Skeletal muscle tissue (tissue), 3 donors: ENCODE measurements at regions not wholly inside any gene's neighbourhood (a gene's known extent, or its start where the extent isn't known, plus 50 kb on each side); places are given as distances from the start of the nearest gene placed in this dataset.

Experiments
- H3K27ac ChIP-seq: one replicate; pipeline ENCODE4 v1.7.0; 2013; ENCODE audit warnings: mild to moderate bottlenecking, low read depth, low read length, inconsistent platforms
- H3K27me3 ChIP-seq, 3 donors: one replicate each; pipeline ENCODE4 v1.7.0; 2013; ENCODE audit warnings: low read length in 3 of 3; ENCODE audit not compliant: control insufficient read depth in 3 of 3, insufficient read depth in 3 of 3
- H3K36me3 ChIP-seq, 3 donors: one replicate each; pipeline ENCODE4 v1.7.0; 2013; ENCODE audit warnings: low read length in 3 of 3; ENCODE audit not compliant: control insufficient read depth in 3 of 3, insufficient read depth in 3 of 3
- H3K4me1 ChIP-seq, 3 donors: one replicate each; pipeline ENCODE4 v1.7.0; 2013; ENCODE audit warnings: low read length in 3 of 3, mild to moderate bottlenecking in 3 of 3; ENCODE audit not compliant: control insufficient read depth in 3 of 3, insufficient read depth in 3 of 3
- H3K4me3 ChIP-seq, 3 donors: one replicate each; pipeline ENCODE4 v1.7.0; 2013; ENCODE audit warnings: low read length in 3 of 3
- H3K9ac ChIP-seq, 3 donors: one replicate each; pipeline ENCODE4 v1.7.0; 2013; ENCODE audit warnings: low read length in 3 of 3, mild to moderate bottlenecking in 3 of 3, moderate library complexity in 2 of 3, low read depth in 1 of 3
- H3K9me3 ChIP-seq, 3 donors: one replicate each; pipeline ENCODE4 v1.7.0; 2013; ENCODE audit warnings: low read length in 3 of 3; ENCODE audit not compliant: control insufficient read depth in 3 of 3
- donor health status: Osteomylitis.

DNA sequence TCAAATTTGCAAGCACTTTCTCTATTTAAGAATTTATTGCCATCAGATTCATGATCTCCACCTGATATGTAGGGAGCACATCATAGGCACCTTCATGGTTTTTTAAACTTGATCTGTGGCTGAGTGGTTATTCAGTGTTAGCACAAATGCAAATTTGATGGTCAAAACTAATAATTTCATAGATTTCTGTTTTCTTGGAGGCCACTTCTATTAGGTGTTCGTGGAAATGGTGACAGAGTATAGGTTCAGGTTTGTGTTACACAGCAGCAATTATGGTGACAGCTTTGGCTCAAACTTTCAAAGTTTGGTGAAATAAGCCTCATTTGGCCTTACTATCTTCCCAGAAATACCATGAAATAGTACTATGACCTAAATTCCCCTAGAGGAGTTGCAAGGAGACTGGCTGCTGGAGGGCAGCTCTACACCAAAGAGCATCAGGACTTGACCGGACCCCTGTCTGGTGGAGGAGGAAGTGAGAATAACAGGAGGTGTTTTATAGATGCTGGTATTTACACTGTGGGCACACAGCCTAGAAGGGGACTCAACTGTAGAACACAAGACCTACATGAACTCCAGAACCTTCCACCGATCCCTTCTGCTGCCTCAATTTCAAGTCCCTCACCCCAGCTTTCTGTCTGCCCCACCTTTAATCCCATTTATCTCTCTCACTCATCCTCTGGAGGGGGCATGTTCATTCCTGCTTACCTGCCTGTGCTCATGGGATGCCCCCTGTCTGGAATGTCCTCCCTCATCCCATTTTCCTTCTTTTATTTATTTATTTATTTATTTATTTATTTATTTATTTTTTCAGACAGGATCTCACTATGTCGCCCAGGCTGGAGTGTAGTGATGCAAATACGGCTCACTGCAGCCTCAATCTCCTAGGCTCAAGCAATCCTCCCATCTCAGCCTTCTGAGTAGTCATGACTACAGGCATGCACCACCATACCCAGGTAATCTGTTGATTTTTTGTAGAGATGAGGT lies 132.9 kb upstream of the SIX2 start:
- H3K27me3 ChIP-seq, result peaks cover 3 to 9% (median 7%) of the 10 kb centered on the region in 3 donors

DNA sequence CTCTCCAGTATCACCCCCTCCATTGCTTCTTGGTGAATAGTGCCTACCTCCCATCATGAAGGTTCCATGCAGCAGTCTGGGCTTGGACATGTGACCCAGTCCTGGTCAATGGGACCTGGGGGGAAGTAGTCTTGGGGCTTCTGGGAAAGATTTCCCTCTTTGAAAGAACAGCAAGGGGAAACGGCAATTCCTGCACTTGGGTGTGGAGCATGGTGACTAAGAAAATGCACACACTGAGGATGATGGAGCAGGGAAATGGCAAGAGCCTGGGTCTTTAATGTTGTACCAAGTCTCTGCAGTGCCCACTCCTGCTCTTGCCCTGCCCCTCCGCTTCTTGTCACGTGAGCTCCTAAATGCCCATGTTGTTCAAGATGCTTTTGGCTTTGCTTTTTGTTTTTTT lies 131.4 kb upstream of the SIX2 start:
- Histone ChIP-seq H3K27ac (no peak overlapping the region), H3K4me1 (no peaks in the 10 kb centered on the region), H3K9me3 (no peaks in the 10 kb centered on the region), H3K4me3 (no peak overlapping the region), H3K36me3 (no peaks in the 10 kb centered on the region), H3K27me3 (peaks cover 3 to 9% (median 7%) of the 10 kb centered on the region in 3 donors), H3K9ac (no peak overlapping the region)

More for the DNA sequence above, 132.9 kb upstream of the SIX2 start:
- H3K9me3 ChIP-seq, result no peaks in the 10 kb centered on the region
- H3K36me3 ChIP-seq, result no peaks in the 10 kb centered on the region
- H3K4me1 ChIP-seq, result no peaks in the 10 kb centered on the region
- no peak overlapping the region for H3K9ac ChIP-seq
- no peak overlapping the region for H3K4me3 ChIP-seq
- H3K27ac ChIP-seq, result no peak overlapping the region

DNA sequence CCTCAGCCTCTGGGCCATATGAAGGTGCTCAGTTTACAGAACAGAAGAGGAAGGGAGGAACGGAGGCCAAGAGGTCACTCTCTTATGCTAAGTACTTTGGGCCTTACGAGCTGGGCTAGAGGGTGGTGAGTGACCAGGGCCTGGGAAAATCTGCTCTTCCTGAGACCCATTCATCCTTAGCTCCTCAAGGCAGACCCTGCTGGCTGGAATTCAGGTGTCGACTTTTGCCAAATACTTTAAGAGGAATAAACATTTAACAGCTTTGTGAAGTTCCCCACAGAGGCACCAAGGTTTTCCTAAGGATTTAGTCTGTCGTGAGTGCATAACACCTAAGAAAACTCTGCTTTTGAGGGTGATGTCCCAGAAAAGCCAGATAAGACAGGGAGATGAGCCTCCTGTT lies 129.7 kb upstream of the SIX2 start:
- Histone ChIP-seq H3K4me3 (no peak overlapping the region), H3K27me3 (peaks cover 3 to 9% (median 7%) of the 10 kb centered on the region in 3 donors), H3K4me1 (peaks cover 0 to 4% (median 0%) of the 10 kb centered on the region in 3 donors), H3K9ac (no peak overlapping the region), H3K9me3 (no peaks in the 10 kb centered on the region), H3K36me3 (no peaks in the 10 kb centered on the region), H3K27ac (no peak overlapping the region)

GRCh38 chr2:45137966-45138695 lies 128.9 kb upstream of the SIX2 start:
- no peaks in the 10 kb centered on the region for H3K9me3 ChIP-seq
- H3K9ac ChIP-seq, result no peak overlapping the region
- H3K4me1 ChIP-seq, result peaks cover 0 to 4% (median 0%) of the 10 kb centered on the region in 3 donors
- peaks cover 0 to 2% (median 1%) of the 10 kb centered on the region in 3 donors for H3K27me3 ChIP-seq
- H3K4me3 ChIP-seq, result no peak overlapping the region
- no peaks in the 10 kb centered on the region for H3K36me3 ChIP-seq
- no peak overlapping the region for H3K27ac ChIP-seq

DNA sequence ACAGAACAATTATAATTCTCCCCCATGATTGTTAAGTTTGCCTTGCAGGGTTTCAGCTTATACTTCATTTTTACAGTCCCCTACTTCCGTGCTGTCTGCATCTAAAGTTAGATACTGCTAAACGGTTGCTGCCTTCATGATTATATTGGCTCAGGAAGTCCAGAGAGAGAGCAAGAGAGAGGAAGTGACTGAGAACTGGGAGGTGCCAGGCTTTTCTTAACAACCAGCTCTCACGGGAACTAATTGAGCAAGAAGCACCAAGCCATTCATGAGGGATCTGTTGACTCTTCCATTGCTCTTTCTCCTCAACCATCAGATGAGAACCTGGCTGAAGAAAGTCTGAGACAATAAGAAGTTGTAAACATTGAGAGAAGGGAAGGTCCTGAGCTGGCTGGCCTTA lies 125.5 kb upstream of the SIX2 start:
- no peak overlapping the region for H3K27ac ChIP-seq

GRCh38 chr2:45134014-45134413 lies 124.8 kb upstream of the SIX2 start:
- Histone ChIP-seq H3K27me3 (no peaks in the 10 kb centered on the region), H3K36me3 (no peaks in the 10 kb centered on the region), H3K4me3 (no peak overlapping the region), H3K9ac (no peak overlapping the region), H3K27ac (no peak overlapping the region), H3K9me3 (no peaks in the 10 kb centered on the region), H3K4me1 (peaks cover 0 to 4% (median 0%) of the 10 kb centered on the region in 3 donors)

More for the DNA sequence above, 125.5 kb upstream of the SIX2 start:
- no peak overlapping the region for H3K4me3 ChIP-seq
- peaks cover 0 to 4% (median 0%) of the 10 kb centered on the region in 3 donors for H3K4me1 ChIP-seq
- H3K36me3 ChIP-seq, result no peaks in the 10 kb centered on the region
- no peak overlapping the region for H3K9ac ChIP-seq
- no peaks in the 10 kb centered on the region for H3K9me3 ChIP-seq
- no peaks in the 10 kb centered on the region for H3K27me3 ChIP-seq

- Histone ChIP-seq H3K36me3 (no peaks in the 10 kb centered on the region), H3K4me1 (peaks cover 0 to 4% (median 0%) of the 10 kb centered on the region in 3 donors), H3K9me3 (no peaks in the 10 kb centered on the region), H3K27me3 (no peaks in the 10 kb centered on the region), H3K27ac (no peak overlapping the region), H3K9ac (no peak overlapping the region), H3K4me3 (no peak overlapping the region)
These were observed 123.3 kb upstream of the SIX2 start for GRCh38 chr2:45132551-45132950.

GRCh38 chr2:45131587-45131986 lies 122.3 kb upstream of the SIX2 start:
- Histone ChIP-seq H3K27ac (no peak overlapping the region), H3K4me3 (no peak overlapping the region), H3K9me3 (no peaks in the 10 kb centered on the region), H3K36me3 (no peaks in the 10 kb centered on the region), H3K4me1 (peaks cover 0 to 4% (median 0%) of the 10 kb centered on the region in 3 donors), H3K27me3 (no peaks in the 10 kb centered on the region), H3K9ac (no peak overlapping the region)

DNA sequence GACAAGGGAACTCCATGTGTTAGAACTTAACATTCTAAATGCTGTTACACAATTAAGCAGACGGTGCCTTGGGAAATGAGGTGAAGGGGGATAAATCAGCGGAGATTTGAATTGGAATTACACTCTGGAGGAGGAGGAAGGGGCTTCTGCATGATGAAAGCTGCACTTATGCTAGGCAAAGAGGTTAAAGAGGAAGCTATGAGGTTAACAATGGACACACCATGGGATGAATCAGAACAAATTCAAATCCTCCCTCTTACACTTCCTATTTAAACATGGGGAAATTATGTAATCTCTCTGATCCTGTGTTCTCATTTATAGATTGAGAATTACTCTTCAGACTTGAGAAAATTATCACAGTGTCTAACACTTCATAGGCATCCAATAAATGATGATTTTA lies 121.5 kb upstream of the SIX2 start:
- Histone ChIP-seq H3K9me3 (no peaks in the 10 kb centered on the region), H3K4me3 (no peak overlapping the region), H3K4me1 (peaks cover 0 to 4% (median 0%) of the 10 kb centered on the region in 3 donors), H3K36me3 (no peaks in the 10 kb centered on the region), H3K27ac (no peak overlapping the region), H3K9ac (no peak overlapping the region), H3K27me3 (no peaks in the 10 kb centered on the region)

- Histone ChIP-seq H3K36me3 (no peaks in the 10 kb centered on the region), H3K4me3 (no peak overlapping the region), H3K4me1 (no peaks in the 10 kb centered on the region), H3K27me3 (no peaks in the 10 kb centered on the region), H3K9ac (no peak overlapping the region), H3K9me3 (no peaks in the 10 kb centered on the region), H3K27ac (no peak overlapping the region)
These were observed 119.3 kb upstream of the SIX2 start for GRCh38 chr2:45128580-45128997.
